Stromal cell of bone marrow (primary cell): ENCODE measurements at regions not wholly inside any gene's neighbourhood (a gene's known extent, or its start where the extent isn't known, plus 50 kb on each side); places are given as distances from the start of the nearest gene placed in this dataset.
A peak's percentile ranks its signal among the peaks of the same experiment; 100 is the strongest.

ENCODE experiments used
- DNase-seq: peaks from one replicate; pipeline ENCODE4 v3.0.0-alpha.2; 2012; ENCODE audit warnings: low read depth

GRCh38 chr10:109480836-109481235, 442.5 kb downstream of the XPNPEP1 start:
- no peak for DNase-seq

GRCh38 chr10:109475711-109476421, 447.4 kb downstream of the XPNPEP1 start:
- DNase-seq = no peak

DNA sequence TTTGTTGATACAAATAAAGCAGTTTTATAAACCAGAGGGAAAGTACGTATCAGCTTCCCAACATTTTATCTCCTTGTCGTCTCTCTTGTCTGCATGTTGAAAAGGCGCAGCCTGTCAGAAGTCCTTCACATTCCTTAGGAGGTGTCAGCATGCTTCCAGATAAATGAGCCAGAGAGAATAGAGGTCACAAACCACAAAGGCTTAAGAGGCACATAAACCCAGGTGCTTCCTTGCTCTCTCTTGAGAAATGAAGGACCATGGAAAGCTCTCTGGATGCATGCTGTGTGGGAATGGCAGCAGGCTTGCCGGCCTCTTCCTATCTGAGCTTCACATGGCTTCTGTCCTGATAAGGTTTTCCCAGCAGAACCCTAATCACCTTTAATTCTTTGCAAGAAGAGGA, 448.5 kb downstream of the XPNPEP1 start:
- no peak for DNase-seq

- DNase-seq = no peak
Observed at GRCh38 chr10:109474261-109474660, 449.1 kb downstream of the XPNPEP1 start.

DNA sequence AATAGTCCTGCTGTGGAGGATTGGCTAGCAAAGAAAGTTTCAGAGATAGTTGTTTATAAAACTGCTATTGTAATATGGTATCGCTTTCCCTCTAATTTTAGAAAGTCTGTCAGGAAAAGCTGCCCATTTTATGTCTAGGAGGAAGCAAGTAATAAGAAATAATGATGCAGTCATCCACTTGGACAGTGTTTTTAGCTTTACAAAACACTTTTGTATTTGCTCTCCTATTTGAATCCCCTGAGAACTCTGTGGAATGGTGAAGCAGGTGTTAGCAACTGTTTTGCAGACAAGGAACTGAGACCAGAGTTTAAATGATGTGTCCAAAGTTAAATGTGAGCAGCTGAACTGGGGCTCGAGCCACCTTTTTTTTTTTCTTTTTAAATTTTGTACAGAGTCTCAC, 455.8 kb downstream of the XPNPEP1 start:
- DNase-seq = no peak

DNA sequence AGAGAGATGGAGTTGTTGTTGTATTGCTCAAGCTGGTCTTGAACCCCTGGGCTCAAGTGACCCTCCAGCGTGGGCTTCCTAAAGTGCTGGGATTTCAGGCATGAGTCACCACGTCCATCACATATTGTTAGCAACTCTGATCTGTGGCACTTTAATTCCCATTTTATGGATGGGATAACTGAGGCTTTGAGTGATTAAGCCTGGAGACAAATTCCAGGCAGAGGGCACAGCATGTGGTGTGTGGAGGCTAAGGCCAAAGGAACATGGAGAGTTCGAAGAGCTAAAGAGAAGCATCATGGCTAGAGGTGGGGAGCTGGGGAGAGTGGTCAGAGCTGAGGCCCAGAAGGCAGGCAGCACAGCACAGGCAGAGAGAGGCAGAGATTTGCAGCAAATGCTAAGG, 458.4 kb downstream of the XPNPEP1 start:
- no peak for DNase-seq

DNA sequence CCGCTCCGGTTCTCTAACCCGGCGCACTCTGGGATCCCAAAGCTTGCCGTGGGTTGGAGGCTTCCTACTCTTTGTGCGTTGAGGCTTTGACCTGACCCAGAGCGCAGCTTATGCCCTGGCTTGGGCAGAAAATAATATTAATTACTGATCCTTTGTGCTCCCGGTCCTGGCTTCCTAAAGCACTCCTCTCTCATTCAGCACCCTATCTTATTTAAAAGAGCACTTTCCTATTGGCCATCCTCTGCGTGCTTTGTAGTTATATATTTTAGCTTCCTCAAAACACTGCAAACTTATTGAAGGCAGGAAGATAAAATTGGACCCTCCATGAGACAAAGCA, 466.0 kb downstream of the XPNPEP1 start:
- no peak for DNase-seq

DNA sequence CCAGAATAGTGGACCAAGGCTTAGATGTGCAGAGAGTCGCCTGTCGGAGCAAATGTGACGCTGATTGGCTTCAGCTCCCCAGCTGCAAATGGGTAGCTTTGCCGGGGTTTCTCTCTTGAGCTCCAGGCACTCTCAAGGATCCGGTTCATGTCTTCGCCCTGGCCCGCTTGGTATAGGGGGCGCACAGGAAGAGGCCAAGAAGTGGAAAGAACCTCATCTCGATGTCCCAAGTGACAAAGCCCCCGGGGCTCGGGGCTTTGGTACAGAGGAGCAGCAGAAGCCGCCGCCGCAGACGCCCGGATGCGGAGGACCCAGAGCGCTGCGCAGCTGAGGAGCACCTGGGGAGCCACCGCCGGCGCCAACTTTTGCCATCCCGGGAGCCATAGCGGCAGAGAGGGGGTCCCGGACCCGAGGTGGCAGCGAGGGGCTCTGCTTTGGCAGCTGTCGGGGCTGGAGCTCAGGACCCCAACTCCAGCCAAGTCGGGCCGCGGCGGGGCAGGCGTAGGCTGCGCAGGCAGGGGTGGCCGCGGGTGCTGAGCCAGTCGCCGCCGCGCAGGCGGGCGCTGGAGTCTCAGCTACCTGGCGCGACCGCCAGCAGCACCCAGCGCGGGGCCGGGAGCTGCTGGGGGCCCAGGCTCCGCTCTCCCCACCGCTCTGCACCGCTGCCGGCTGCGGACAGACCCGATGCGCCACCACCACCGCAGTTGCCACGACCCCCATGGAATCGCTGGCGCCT, 466.6 kb downstream of the XPNPEP1 start:
- no peak for DNase-seq

DNA sequence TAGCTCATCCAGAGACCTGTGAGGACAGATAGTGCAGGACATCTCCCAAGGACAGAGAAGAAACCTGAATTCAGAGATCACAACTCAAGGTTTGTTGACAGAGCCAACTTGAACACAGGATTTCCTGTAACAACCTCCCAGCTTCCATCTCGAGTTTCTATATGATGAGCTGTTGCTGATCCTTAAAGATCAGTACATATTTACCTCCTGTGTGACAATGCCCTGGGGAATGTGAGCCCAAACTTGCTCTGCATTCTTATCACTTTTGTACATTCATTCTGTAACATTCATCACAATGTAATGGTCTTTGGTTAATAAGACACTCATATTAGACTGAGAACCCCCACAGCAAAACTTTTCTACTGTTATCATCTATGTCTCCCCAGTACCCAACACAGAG, 468.6 kb downstream of the XPNPEP1 start:
- no peak for DNase-seq

GRCh38 chr10:109451879-109452278, 471.4 kb downstream of the XPNPEP1 start:
- no peak for DNase-seq

DNA sequence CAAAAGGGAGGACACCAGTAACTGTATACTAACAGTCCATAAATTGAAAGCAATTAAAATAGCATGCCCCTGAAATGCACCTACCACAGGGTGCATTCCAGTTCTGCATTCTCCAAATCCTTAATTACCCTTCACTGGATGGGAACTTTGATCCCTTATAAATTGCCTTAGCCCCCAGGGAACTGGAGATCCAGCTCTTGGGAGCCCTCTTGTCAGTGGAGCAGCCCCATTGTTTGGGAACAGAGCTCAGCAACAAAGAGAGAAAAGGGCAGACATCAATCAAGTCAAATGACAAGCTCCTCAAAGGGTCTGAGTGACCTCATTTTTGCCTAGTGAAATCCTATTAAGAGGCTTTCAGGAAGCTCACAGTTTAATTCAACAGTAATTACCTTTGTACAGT, 472.6 kb downstream of the XPNPEP1 start:
- DNase-seq = no peak

DNA sequence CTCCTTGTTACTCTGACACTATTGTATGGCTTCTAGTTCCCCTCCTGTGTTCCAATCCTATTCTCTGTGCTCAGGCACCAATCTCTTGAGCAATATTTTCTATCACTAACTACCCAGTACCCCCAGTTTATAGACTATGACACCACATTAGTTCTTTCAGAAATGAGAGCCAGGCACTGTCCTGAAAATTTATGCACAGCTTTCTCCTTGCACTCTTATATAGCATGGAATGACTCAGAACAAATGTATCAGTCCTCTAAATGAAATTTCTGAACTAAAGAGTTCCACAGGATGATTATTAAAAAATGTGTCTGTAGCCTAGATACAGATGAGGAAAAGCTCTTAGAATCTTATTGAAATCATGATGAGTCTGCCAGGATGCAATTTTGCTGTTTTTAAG, 489.9 kb downstream of the XPNPEP1 start:
- no peak for DNase-seq

DNA sequence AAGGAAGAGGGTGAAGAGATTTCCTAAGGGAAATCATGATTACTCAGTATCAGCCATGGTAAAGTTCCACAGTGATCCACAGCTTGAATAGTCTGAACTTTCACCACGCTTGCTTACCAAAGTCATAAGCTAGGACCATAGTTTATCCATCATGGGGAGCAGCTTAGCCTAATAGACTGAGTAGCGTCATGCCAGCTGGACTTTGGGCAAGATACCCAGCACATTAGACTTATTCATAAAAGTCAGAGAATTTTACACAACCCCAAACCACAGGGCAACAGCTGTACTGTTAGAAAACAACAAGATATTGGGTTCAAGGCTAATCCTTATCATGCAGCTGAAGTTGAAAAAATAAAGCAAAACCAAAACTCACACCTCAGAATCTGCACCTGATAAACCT, 491.0 kb downstream of the XPNPEP1 start:
- no peak for DNase-seq

DNA sequence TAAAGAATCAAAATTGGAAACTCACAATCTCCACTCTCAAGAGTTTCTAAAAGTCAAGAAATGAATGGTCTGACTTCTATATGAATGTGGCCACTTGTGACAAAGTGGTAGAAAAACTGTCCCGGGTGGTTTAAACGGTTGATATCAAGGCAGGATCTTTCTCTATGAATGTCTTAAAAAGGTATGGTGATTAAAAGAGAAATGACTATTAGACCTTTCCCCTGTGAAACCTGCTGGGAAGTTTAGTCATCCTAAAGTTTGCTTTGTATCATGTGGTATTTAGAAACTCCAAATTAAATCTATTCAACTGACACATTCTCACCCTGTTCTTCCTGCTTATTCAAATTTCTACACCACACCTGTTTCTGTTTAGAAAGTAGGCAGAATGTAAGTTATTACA, 492.5 kb downstream of the XPNPEP1 start:
- no peak for DNase-seq

DNA sequence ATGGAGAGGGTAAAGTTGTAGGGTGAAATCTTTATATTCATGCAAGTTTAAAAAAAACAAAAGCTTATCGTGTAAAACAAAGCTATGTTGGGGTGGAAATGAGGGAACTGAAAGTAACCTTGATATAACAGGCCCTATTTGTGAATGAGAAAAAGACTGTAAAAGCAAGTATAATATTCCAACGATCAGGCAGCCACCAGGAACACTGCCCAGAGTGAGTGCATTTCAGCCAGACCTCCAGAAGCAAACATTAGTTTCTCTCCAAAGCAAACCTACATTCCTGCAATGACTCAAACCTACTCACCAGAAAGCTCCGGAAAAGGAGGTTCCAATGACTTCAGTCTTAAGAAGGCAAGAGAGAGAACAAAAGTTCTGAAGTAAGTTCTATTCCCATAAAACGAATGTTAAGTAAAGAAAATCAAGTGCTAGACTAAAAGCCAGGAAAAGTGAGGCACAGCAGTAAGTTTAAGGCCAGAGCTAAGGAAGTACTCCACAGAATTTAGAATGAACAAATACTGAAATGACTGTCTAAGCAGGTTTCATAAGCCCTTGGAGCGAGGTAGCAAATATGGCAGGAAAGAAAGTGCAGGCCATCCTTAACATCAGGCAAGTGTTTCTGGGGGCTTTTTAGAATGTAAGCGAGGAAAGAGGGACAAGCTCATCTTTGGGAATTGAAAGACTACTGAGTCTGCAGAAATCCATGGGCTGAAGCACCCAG, 493.1 kb downstream of the XPNPEP1 start:
- DNase-seq = peak; percentile 75

GRCh38 chr10:109428775-109429491, 494.4 kb downstream of the XPNPEP1 start:
- no peak for DNase-seq

GRCh38 chr10:109427411-109427810, 495.9 kb downstream of the XPNPEP1 start:
- DNase-seq = no peak

- DNase-seq = no peak
Observed at GRCh38 chr10:109426987-109427386, 496.3 kb downstream of the XPNPEP1 start.

GRCh38 chr10:109418795-109419194, 504.5 kb downstream of the XPNPEP1 start:
- no peak for DNase-seq

- DNase-seq = no peak
Observed at GRCh38 chr10:109417803-109418202, 505.5 kb downstream of the XPNPEP1 start.

GRCh38 chr10:109412353-109412752, 511.0 kb downstream of the XPNPEP1 start:
- DNase-seq = no peak

- DNase-seq = no peak
Observed at GRCh38 chr10:109411917-109412316, 511.4 kb downstream of the XPNPEP1 start.

DNA sequence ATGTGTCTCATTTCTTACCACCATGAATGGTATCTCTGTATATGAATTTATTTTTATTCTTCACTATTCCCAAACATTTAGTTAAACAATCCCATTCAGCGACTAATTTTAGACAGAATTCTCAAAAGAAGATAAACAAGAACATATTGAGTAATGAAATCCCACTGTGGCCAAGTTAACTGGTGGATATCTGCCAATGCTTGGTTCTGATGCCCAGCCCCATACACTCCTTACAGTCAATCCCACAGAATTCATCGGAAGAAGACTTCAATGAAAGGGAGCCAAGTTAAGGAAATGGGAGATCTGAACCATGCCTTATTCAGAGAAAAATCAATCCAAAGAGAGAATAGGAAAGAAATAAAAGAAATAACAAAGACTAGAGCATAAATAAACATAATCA, 518.0 kb downstream of the XPNPEP1 start:
- no peak for DNase-seq
